GM21825 (cell line): ENCODE measurements at regions not wholly inside any gene's neighbourhood (a gene's known extent, or its start where the extent isn't known, plus 50 kb on each side); places are given as distances from the start of the nearest gene placed in this dataset.

ENCODE experiments used
- ATAC-seq: cut with Tn5 transposase; IDR thresholded peaks from one replicate; pipeline ENCODE4 v1.9.1; 2021; ENCODE audit warnings: mild to moderate bottlenecking, moderate library complexity; ENCODE audit not compliant: unreplicated experiment

- ATAC-seq, result no peak
These were observed 1598.6 kb downstream of the SLITRK5 start for GRCh38 chr13:89269737-89270136.

- no peak for ATAC-seq
These were observed 1599.6 kb downstream of the SLITRK5 start for GRCh38 chr13:89270736-89271135.

- ATAC-seq, result no peak
These were observed 1608.2 kb downstream of the SLITRK5 start for GRCh38 chr13:89279374-89279773.

GRCh38 chr13:89281331-89281730, 1610.2 kb downstream of the SLITRK5 start:
- ATAC-seq, result no peak

- ATAC-seq, result no peak
These were observed 1611.1 kb downstream of the SLITRK5 start for GRCh38 chr13:89282241-89282640.

GRCh38 chr13:89287381-89287780, 1616.2 kb downstream of the SLITRK5 start:
- no peak for ATAC-seq

GRCh38 chr13:89294115-89294867, 1623.1 kb downstream of the SLITRK5 start:
- ATAC-seq, result no peak

- no peak for ATAC-seq
These were observed 1636.1 kb downstream of the SLITRK5 start for GRCh38 chr13:89307278-89307677.

- no peak for ATAC-seq
These were observed 1639.9 kb downstream of the SLITRK5 start for GRCh38 chr13:89310943-89311672.

- no peak for ATAC-seq
These were observed 1644.1 kb downstream of the SLITRK5 start for GRCh38 chr13:89315287-89315686.

GRCh38 chr13:89322466-89322865, 1651.3 kb downstream of the SLITRK5 start:
- no peak for ATAC-seq

GRCh38 chr13:89324582-89324981, 1653.4 kb downstream of the SLITRK5 start:
- ATAC-seq, result no peak

- no peak for ATAC-seq
These were observed 1672.0 kb downstream of the SLITRK5 start for GRCh38 chr13:89343165-89343564.

GRCh38 chr13:89352384-89352783, 1681.2 kb downstream of the SLITRK5 start:
- no peak for ATAC-seq

- no peak for ATAC-seq
These were observed 1690.7 kb downstream of the SLITRK5 start for GRCh38 chr13:89361909-89362308.

GRCh38 chr13:89363144-89363543, 1692.0 kb downstream of the SLITRK5 start:
- no peak for ATAC-seq

- no peak for ATAC-seq
These were observed 1701.0 kb downstream of the SLITRK5 start for GRCh38 chr13:89372193-89372592.

GRCh38 chr13:89375839-89376238, 1704.7 kb downstream of the SLITRK5 start:
- no peak for ATAC-seq

GRCh38 chr13:89380101-89380500, 1708.9 kb downstream of the SLITRK5 start:
- ATAC-seq, result no peak

GRCh38 chr13:89382981-89383380, 1711.8 kb downstream of the SLITRK5 start:
- ATAC-seq, result no peak

- no peak for ATAC-seq
These were observed 1712.7 kb downstream of the SLITRK5 start for GRCh38 chr13:89383891-89384290.

- ATAC-seq, result no peak
These were observed 1722.7 kb downstream of the SLITRK5 start for GRCh38 chr13:89393758-89394304.
